ENCODE measurements at regions not wholly inside any gene's neighbourhood (a gene's known extent, or its start where the extent isn't known, plus 50 kb on each side); places are given as distances from the start of the nearest gene placed in this dataset.

GRCh38 chr6:55058682-55059081 lies 115.6 kb upstream of the HCRTR2 start:
- Histone ChIP-seq H2BK20ac (ENCODE audit: low read depth, low read length, poor library complexity, severe bottlenecking) (no peak overlapping the region), H3T11ph (ENCODE audit: low read length) (no peak overlapping the region), H4K8ac (replicated peaks; ENCODE audit: insufficient read length, low read depth, low read length) (no peak overlapping the region), H2AFZ (ENCODE audit: low read length) (no peak overlapping the region), H3K4ac (ENCODE audit: low read depth, low read length) (no peak overlapping the region), H3K4me1 (ENCODE audit: insufficient read depth, low read length) (no peaks in the 10 kb centered on the region), H3K23me2 (ENCODE audit: insufficient read length, low read depth, low read length, poor library complexity, severe bottlenecking) (no peaks in the 10 kb centered on the region), H3K56ac (ENCODE audit: insufficient read length, low read depth, low read length) (no peak overlapping the region), H4K91ac (ENCODE audit: insufficient read length, low read depth, low read length) (no peak overlapping the region), H3K23ac (ENCODE audit: insufficient read length, low read depth, low read length) (no peak overlapping the region), H3K79me1 (ENCODE audit: insufficient read depth, low read depth, low read length, poor library complexity, severe bottlenecking) (no peaks in the 10 kb centered on the region), H3K79me2 (ENCODE audit: insufficient read depth, low read length) (no peaks in the 10 kb centered on the region), H4K5ac (ENCODE audit: insufficient read length, low read depth, low read length) (no peak overlapping the region), H3K4me2 (ENCODE audit: insufficient read depth, insufficient read length, low read length) (no peak overlapping the region), H3K9me3 (ENCODE audit: control insufficient read depth, low read depth, low read length) (no peaks in the 10 kb centered on the region), H4K20me1 (ENCODE audit: control insufficient read depth, insufficient read depth, insufficient read length) (no peaks in the 10 kb centered on the region), H3K9ac (ENCODE audit: extremely low read depth, insufficient read length, low read length) (no peak overlapping the region), H2BK120ac (ENCODE audit: low read depth, low read length, poor library complexity, severe bottlenecking) (no peak overlapping the region), H3K18ac (ENCODE audit: insufficient read length, low read depth, low read length) (no peak overlapping the region), H3K14ac (ENCODE audit: insufficient read depth, low read length) (no peak overlapping the region), H2BK5ac (ENCODE audit: insufficient read length, low read length) (no peak overlapping the region), H2BK15ac (ENCODE audit: low read depth, low read length) (no peak overlapping the region), H3K27ac (ENCODE audit: insufficient read length, low read depth, low read length) (no peak overlapping the region), H2BK12ac (ENCODE audit: insufficient read length, low read depth, low read length) (no peak overlapping the region), H2AK5ac (ENCODE audit: insufficient read length, low read length) (no peak overlapping the region), H3K27me3 (ENCODE audit: insufficient read depth, low read length) (no peaks in the 10 kb centered on the region)
- H3K4me1 Mint-ChIP-seq, result peaks cover 2 to 3% of the 10 kb centered on the region in 2 experiments; a peak in 1 of 4 replicates
- H3K4me3 Mint-ChIP-seq, result no peak overlapping the region
- peaks cover 0 to 8% of the 10 kb centered on the region in 2 experiments; a peak in 2 of 5 replicates for H3K9me3 Mint-ChIP-seq
- no peaks in the 10 kb centered on the region; a peak in 1 of 7 replicates for H3K36me3 Mint-ChIP-seq (ENCODE audit: insufficient read depth in 1 of 3, low read depth in 3 of 3)
- no peak for DNase-seq
- TF ChIP-seq CTCF (conservative IDR thresholded peaks at IDR 0.05), result no peak
- H3K27me3 Mint-ChIP-seq (ENCODE audit: low read depth), result no peaks in the 10 kb centered on the region; the same call in 1 of the 2 replicates
- H3K27ac Mint-ChIP-seq, result no peak overlapping the region; a peak in 2 of 7 replicates
